ENCODE measurements at regions not wholly inside any gene's neighbourhood (a gene's known extent, or its start where the extent isn't known, plus 50 kb on each side); places are given as distances from the start of the nearest gene placed in this dataset.

DNA sequence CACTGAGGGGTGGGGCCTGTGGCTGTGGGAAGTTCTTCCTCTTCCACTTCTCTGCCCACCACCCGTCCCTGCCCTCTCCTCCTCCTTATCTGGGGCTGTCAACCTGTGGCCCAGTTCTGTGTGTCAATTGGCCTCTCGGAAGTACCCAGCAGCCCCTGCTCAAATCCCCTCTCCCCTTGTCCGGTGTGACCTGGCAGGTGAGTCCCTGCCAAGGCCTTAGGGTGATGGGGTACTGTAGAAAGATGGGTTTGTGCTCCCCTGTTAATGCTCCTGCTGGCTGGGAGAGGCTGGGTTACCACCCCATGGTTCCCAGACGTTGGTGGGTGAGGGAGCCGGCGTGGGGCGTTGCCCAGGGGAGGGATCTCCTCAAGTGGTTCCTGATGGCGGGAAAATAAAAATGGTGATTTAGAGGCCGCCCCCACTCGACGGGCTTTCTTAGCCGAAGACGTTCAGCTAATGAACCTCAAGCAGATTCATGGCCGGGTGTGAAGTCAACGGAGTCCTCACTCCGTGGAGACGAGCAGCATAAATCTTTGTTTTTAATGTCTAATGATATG is 141.2 kb downstream of the URI1 start:
- DNase-seq: no peak

DNA sequence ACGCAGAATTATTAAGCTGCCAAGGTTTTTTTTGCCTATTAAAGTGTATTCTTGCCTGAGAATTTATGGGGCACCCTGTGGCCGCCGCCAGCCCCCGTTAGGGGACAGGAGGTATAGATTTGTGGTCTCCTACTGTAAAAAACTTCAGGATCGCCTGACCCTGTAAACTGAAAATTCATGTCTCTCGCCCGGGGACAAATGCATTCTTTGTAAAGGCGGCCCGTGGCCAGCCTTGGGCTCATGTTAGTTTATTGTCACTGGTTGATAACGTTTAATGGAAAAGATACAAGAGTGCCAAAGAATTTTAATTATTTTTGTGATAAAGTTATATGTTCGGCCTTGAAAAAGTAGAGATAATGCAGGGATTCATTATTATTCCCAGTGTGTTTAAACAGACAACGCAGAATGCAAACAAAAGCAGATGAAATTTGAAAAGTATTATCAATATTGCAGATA is 141.7 kb downstream of the URI1 start:
- DNase-seq: no peak

DNA sequence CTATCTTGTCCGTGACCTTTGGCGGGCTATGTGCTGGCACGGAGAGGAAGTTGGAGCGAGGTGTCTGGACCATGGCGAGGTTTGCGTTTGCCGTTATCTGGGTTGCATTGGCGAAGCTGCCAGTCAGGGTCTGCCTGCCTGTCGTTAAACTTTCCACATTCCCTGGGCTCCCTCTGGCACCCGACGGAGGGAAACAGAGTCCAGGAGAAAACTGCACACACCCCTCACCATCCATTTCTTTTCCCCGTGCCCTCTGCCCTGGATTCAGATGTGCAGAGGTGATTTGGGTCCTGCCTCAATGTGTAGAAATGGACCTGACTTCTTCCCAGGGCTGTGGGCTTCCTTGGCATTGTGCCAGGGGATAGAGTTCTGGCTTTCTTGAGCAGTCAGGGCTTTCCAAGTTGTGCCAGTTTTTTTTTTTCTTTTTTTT is 142.4 kb downstream of the URI1 start:
- DNase-seq: no peak

DNA sequence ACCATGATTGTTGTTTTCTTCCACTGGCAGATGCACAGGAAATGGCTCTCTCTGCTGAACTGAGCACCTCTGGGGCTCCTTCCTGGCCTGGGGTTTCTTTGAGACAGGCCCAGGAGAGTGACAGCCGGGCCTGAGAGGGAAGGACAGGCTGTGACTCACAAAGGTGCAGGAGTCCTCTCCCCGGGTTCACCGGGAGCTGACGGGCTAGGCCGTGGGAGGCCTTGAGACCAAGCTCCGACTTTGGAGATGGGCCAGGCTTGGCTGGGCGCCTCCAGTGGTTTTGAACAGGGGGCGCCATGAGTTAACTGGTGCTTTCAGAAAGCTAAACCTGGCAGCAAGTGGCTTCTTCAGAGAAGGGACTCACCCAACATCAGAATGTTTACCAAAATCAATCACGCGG is 143.4 kb downstream of the URI1 start:
- no peak for DNase-seq

DNA sequence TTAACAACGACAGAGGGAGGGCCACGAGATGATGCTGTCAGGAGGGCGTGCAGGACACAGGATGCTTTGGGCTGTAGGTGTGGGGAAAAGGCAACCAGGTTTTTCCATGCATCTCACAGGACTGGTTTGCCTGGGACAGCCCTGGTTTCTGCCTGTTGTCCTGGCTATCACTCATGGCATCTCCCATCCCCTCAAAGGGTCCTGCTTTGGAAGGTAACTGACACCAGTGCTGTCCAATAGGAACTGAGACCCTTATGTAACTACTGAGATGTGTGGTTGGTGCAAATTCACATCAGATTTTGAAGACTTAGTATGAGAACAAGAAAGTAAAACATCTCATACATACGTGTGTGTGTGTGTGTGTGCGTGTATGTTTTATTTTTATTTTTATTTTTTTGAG is 144.2 kb downstream of the URI1 start:
- DNase-seq: no peak

DNA sequence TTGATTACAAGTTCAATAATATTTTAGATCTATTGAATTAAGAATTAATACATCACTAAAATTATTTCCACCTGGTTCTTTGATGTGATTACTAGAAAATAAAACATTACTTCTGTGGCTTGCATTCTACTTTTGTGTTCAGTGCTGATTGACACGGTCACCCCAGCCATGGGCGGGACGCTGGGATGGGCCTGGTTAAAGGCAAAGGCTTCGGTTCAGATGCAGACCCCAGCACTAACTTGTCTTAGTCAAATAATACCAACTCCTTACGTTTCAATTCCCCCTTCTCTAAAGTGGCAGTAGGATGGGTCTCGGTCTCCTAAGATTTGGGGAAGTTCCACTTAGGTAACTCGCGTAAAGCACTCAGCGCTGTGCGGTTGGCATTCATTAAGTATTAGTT is 144.9 kb downstream of the URI1 start:
- no peak for DNase-seq

DNA sequence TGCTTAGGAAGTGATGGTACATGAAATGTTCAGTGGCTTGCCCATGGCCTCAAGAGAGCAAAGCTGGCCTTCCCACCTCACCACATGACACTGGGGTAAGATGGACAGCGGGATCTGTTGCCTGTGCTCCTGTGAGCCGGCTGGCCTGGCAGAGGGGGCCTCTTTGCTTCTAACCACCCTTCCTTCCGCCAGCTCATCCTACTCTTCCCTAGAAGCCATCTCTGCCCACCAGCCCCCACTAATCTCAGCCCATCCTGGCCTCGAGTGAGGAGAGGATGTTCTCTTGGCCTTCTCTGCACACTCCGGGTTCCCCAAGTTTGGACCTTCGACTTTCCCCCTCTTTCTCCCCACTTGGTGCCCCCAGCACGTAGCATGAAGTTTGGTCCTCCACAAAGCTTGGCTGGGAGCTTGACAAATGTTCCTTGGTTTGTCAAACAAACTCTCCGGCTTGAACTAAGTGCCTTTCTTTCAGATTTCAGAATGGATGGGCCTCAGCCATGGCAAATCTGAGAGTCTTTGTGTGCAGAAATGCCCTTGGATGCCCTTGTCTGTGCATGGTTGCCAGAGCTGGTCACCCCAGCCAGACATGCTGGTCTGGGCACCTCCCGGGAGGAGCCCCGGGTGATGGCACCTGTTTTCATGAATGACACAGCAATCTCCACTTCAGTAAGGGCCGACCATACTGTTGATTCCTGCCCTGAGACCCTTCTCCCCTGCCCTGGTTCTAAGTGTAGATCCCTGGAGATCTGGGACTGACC is 145.5 kb downstream of the URI1 start:
- no peak for DNase-seq

DNA sequence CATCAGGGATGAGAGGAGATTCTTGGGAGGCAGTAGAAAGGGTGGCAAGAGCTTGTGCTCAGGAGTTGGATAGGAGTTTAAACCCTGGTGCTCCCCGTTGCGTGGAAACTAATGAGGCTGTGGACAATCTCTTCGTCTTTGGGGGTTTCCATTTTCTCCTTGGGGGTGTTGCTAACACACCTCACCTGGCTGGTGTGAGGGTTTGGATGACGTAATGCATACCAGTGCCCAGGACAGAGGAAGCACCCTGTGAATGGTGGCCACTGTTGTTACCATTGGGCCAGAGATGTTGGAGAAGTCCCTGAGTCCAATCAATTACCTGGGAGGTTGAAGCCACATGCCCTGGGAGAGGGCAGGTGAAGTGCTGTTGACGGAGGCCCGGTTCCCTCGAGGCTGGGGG is 146.5 kb downstream of the URI1 start:
- DNase-seq: no peak

DNA sequence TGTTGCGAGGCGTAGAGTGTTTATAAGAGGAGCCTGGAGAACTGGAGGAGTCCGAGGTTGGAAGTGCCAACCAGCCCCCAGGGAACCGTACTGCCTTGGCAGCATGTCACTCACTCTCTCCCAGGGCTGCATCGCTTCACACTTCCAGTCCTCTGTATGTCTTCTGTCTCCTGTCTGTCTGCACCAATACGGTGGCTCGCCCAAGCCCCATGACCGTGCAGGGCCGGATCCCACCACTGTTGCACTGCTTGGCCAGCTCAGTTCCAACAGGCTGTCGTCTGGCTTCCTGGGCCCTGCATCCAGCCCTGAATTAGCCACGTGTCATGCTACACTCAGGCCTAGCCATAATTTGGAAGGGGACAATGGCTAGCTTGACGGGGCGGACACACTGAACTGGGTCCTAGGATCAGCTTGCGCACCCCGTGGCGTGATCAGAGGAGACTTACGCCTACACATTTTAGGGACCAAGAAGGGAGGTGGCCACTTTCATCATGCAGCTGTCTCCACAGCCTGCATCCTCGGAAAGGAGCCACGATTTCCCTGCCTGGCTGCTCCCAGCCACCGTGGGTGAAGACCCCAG is 147.1 kb downstream of the URI1 start:
- DNase-seq: no peak

DNA sequence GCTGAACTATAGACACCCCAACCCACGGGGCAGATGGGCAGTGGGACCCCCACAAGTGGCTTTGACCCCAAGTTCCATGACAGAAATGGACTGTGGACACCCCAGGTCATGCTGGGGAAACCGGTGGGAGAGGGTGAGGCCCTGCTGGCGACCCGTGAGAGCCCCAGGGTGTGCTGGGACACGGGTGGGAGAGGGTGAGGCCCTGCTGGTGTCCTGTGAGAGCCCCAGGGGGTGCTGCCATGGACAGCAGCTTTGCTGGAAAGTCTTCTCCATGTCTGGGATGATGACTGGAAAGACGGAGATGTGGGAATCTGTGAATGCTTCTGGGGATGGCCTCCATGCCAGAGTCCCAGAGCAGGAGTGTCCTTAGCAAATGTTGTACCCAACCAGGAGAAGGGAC is 148.4 kb downstream of the URI1 start:
- no peak for DNase-seq

DNA sequence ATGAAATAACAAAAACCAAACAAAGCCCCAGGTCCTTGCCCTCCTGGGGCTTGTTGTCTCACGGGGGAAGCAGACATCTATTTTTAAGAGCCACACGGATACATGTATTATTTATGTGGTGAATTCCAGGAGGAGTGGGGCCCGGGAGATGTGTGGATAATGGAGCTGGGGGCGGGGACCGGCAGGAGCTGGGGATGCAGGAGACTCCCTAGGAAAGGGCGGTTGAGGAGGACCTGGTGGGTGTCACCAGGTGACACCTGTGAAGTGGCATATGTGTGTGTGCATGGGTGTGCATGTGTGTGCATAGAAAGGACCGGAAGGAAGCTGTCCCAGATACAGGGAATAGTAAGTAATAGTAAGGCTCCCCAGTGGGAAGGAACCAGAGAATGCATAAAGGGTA is 148.9 kb downstream of the URI1 start:
- no peak for DNase-seq

DNA sequence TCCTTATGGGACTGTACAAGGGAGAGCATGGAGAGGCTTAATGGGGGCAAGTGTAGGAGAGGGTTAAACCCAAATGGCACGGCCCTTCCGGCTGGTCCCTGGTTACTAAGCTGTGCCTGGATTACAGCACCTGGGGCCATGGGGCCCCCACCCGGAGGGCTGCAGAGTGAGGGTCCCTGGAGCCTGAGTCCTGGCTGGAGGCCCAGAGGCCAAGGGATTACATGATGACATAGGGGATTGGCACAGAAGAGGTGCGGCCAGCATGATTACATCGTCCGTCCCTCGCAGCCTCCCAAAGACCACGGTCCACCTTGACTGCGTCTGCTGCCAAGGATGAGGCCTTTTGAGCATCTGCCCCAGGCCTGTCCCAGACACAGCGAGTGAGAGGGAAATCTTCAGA is 149.4 kb downstream of the URI1 start:
- DNase-seq: no peak

DNA sequence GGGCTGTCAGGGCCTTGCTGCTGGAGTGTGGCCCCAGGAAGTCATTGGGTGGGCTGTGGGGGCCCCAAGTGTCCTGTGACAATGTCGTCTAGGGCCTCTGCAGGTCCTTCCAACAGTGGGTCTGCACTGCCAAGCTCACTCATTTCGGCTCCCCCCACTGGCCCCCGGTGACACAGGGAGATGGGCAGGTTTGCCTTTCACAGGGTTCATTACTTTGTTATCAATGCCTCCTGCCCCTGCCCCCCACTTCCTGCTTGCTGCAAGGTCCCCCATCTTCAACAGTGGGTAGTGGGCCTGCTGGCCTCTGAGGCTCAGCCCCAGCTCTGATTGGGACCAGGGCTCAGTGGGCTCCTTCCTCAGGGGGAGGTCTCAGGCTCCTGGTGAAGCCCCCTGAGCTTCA is 149.8 kb downstream of the URI1 start:
- no peak for DNase-seq

DNA sequence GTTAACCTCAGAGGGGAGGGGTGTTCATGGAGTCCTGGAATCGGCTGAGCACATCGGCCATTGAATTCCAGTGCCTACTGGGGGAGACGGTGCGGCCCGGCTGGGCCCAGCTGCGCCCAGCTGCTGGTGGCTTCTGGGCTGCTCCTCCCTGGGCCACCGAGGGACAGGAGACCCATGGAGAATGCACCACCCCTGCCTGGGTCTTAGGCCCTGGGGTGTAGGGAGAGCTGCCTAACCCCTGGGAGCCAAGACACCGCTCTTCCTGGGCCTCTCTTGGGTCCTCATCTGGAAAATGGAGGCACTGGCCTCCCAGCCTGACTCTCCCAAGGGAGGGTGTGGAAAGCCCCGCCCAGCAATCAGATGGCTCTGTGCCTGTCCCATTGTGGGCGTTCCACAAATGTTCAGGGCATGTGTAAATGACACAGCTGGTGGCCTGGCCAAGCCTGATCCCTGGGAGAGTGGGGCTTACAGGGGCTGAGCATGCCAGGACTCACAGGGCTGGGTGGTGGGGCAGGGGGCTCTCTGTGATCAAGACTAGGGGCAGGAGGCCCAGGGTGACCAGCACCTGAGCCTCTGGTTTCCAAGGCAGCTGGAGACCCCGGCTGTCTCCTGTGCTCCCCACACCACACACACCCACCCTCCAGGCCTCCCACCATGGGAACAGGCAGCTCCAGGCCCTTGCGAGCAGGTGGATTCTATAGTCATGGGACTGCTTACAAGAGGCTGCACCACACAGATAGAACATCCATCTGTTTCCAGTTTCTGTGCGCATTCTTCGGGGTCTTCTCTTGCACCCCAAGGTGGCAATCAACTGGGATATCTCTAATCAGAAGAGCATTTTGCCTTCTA is 150.9 kb downstream of the URI1 start:
- no peak for DNase-seq

DNA sequence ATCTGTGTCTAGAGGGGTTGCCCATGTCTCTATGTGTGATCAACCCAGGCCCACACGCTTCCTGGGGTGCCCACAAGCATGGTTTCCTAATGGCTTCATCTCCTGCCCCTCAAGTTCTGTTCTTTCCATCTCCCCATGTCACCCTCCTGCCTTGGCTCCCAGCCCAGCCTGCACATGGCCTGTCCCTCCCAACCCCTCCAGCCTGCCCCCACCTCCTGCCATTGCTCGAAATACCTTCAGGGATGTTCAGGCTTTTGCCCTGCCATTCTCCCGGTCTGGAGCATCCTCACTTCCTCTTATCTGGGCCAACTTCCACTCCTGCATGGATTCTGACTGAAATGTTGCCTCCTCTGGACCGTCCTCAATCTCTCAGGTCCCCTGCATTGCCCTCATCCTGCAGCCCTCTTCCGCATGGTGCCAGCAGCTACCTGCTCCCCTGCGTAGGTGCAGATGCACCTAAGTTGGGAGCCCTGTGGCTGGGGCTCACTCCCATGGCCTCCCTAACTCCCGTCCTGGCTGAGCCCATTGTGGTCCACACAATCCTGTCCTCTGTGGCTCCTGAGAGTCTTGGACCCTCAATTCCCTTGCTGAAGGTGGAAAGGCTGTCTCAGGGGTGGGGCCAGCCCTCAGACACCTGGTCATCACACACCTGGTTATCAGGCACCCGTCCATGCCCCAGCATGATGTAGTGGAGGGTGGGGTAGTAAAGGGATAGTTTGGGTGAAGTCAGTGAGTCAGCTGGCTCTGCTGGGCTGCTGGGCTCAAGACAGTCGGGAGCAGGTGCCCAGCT is 152.1 kb downstream of the URI1 start:
- DNase-seq: no peak

DNA sequence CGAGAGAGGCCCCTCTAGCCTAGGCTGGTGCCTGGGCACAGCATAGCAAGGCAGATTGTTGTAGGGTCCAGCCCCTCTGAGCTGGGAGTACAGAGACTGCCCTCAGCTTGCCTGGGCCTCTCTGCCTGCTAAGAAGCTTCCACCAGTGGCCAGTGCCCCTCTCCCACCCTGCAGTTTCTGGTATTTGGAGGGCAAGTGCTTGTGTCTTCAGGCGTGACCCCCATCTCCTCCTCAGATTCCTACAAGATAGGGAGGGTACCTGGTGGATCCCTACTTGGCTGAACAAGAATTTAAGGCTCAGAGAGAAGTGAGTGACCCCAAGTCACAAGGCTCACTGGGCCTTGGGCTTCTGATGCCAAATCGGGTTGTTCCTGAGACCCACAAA is 152.7 kb downstream of the URI1 start:
- no peak for DNase-seq

DNA sequence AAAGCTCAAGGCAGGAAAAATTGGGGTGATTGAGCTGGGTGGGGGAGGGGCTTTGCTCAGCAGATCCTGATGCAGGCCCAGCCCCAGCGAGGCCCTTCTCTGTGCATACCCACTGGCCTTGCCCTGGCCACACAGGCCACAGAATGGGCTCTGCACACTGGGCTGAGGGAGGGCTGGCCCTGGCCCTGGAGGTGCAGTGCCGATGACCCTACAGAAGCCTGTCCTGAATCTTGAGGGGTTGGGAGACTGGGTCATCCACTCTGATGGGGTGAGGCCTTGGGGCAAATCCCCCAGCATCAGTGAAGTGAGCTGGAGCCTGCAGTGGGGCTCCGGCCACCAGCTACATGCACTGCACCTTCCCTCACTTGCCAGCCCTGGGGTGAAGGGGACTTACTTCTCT is 153.1 kb downstream of the URI1 start:
- DNase-seq: no peak

DNA sequence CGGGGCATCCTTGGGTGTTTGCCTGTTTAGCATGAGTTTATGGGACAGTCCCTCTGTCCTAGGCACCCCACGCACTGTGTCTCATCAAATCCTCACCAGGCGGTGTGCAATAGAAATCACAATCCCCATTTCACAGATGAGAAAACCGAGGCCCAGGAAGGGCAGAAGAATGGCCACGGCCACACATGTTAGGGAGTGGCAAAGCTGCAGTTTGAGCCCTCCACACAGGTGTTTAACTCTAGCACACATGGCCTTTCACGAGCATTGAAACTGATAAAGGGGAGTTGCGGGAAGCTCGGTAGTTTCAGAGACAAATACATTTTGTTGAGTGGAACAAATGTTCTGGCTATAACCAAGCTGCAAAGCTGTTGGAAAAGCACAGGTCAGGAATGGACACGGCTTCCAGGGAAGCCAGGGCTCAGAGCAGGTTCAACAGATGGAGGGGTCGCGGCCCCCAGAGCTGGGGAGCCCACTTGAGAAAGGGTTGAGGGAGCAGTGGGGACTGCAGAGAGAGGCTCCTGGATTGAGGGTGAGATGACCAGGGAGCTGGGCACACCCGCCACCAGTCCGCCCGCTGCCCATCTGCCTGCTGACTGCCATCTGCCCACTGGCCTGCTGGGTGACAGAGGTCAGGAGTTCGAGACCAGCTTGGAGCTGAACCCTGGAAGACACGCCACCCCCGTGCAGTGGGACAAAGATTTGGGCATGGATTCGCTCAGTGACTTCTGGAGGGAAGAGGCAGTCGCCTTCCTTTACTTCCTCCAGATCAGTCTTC is 154.7 kb downstream of the URI1 start:
- DNase-seq: no peak

DNA sequence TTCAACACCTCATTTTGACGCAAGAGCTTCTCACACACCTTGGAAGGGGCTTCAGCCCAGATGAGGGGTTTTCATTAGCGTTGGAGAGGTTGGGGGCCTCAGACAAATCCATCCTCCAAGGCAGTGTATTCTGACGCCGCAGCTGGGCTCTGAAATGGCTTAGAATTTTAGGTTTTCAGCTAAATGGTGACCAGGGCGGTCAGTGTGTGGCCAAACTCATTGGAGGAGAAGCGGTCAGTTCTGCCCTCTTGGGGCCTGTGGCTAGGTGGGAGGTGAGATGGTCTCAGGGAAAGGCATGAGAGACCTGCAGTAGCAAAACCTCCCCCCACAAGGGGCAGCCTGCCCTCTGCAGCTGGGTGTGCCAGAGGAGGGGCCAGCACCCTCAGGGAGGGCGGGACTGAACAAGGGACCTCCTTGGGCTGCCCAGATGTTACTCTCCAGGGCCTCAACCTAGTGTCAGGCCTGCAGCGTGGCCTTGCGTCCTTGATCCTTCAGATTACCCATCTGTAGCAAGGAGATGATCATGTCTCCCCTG is 155.8 kb downstream of the URI1 start:
- no peak for DNase-seq

DNA sequence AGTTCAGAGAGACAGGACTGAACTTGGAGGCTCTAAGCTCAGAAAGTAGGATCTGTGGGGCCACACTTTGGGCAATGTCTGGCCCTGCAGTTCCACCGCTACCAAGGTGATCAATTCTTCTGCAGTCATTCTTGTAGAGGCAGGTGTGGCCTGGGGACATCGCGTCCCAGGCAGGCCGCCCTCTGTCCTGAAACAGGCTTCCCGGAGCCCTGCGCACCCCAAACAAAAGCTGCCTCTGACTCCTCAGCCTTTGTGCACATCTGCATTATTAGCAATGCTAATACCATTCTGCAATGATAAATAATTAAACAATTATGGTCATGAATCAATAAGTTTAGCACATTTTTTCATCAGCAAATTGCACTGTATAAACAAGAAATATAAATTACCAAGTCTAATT is 160.2 kb downstream of the URI1 start:
- no peak for DNase-seq

DNA sequence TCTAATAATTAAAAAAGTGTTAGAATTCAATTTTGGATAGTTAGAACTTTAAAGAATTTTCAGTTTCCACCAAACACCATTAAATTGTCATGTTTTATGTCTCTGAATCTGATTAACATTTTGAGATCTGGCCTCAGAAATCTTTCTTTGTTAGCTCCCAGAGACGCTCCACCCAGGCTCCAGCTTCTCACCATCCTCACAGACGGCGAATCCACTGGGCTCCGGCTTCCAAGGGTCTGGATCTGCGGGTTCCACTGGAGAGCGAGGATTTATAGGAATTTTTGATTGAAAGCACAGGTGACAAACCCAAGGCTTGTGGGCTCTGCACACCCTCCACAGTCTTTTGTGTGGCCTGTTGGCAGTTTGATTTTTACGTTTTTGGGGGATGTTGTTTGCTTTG is 160.6 kb downstream of the URI1 start:
- no peak for DNase-seq

DNA sequence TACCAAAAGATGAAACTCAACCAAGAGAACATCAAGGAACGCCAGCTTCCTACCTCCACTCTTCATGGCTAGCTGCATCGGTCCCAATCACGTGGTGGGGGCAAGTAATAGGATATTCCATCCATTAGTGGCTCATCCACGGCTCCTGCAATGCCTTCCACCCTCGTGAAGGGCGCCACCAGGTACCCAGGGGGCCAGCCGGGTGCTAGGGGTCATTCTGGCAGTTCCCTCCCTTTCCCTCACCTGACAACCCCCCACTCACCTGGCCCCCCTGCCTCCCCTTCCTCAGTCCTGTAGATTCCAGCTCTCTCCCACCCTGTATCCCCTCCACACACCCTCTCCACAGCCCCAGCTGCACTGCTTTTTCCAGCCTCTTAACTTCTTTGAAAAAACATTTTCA is 161.9 kb downstream of the URI1 start:
- DNase-seq: no peak

Data from suppressor macrophage treated with lipopolysaccharide for 4 hours (primary cell).